Endodermal cell (in vitro differentiated cells): ENCODE measurements at regions not wholly inside any gene's neighbourhood (a gene's known extent, or its start where the extent isn't known, plus 50 kb on each side); places are given as distances from the start of the nearest gene placed in this dataset.
"Not testable (repeated sequence)": the region's sequence is repeated elsewhere in the genome, so short reads cannot be mapped to it uniquely, and the experiment has no call there.

Experiments used
- DNase-seq: peaks from one replicate; pipeline ENCODE4 v3.0.0-alpha.2; 2017
- H3K27ac ChIP-seq: 2 replicates; pipeline ENCODE4 v1.5.1; 2013; ENCODE audit warnings: mild to moderate bottlenecking, low read depth, low read length, moderate library complexity
- H3K27me3 ChIP-seq: 2 replicates; pipeline ENCODE4 v1.6.1; 2013; ENCODE audit warnings: mild to moderate bottlenecking, low read length, moderate library complexity; ENCODE audit not compliant: insufficient read depth, control insufficient read depth, poor library complexity, severe bottlenecking
- H3K36me3 ChIP-seq: 2 replicates; pipeline ENCODE4 v1.7.0; 2013; ENCODE audit warnings: mild to moderate bottlenecking, low read length, moderate library complexity; ENCODE audit not compliant: control insufficient read depth, insufficient read depth
- H3K4me1 ChIP-seq: one replicate; pipeline ENCODE4 v1.7.0; 2013; ENCODE audit warnings: low read length; ENCODE audit not compliant: control insufficient read depth, insufficient read depth
- H3K4me3 ChIP-seq: 2 replicates; pipeline ENCODE4 v1.5.1; 2013; ENCODE audit warnings: mild to moderate bottlenecking, low read length, moderate library complexity
- H3K9ac ChIP-seq: 2 replicates; pipeline ENCODE4 v1.6.1; 2013; ENCODE audit warnings: mild to moderate bottlenecking, low read length, moderate library complexity; ENCODE audit not compliant: poor library complexity, severe bottlenecking; ENCODE audit errors: extremely low read depth
- H3K9me3 ChIP-seq: 2 replicates; pipeline ENCODE4 v1.6.1; 2013; ENCODE audit warnings: mild to moderate bottlenecking, low read length, moderate library complexity; ENCODE audit not compliant: control insufficient read depth
- H3K27ac Mint-ChIP-seq: 2 replicates; pipeline ENCODE4 v1.8.0; 2020; ENCODE audit warnings: mixed read lengths
- H3K27me3 Mint-ChIP-seq: 2 replicates; pipeline ENCODE4 v1.8.0; 2021; ENCODE audit warnings: mild to moderate bottlenecking, mixed read lengths; ENCODE audit not compliant: insufficient read depth
- H3K36me3 Mint-ChIP-seq: 2 replicates; pipeline ENCODE4 v1.8.0; 2020; ENCODE audit warnings: low read depth, mixed read lengths
- H3K4me1 Mint-ChIP-seq: 2 replicates; pipeline ENCODE4 v1.8.0; 2020; ENCODE audit warnings: mixed read lengths
- H3K4me3 Mint-ChIP-seq: 2 replicates; pipeline ENCODE4 v1.8.0; 2020; ENCODE audit warnings: mild to moderate bottlenecking, moderate library complexity, mixed read lengths
- H3K9me3 Mint-ChIP-seq: 2 replicates; pipeline ENCODE4 v1.8.0; 2020; ENCODE audit warnings: mild to moderate bottlenecking, mixed read lengths
- CTCF ChIP-seq: fragments of 200-600 bp; sonication (generic); conservative IDR thresholded peaks from 2 replicates; pipeline ENCODE4 v1.5.0; 2021; ENCODE audit warnings: antibody characterized with exemption, mild to moderate bottlenecking
- WGBS, 2 experiments: methylation state at CpG; one replicate each; pipeline versions ENCODE4 v1.1.5 to v1.1.7; 2013; ENCODE audit warnings: missing lambda C conversion rate in 2 of 2, mixed read lengths in 1 of 2; ENCODE audit not compliant: insufficient coverage in 1 of 2, insufficient read length in 1 of 2; 5-methylcytosine and 5-hydroxymethylcytosine counted together

- no peaks in the 10 kb centered on the region for H3K9me3 Mint-ChIP-seq
- Histone ChIP-seq H3K36me3 (no peaks in the 10 kb centered on the region), H3K9ac (no peak overlapping the region), H3K27ac (no peak overlapping the region), H3K27me3 (peaks cover 10% of the 10 kb centered on the region), H3K4me3 (no peak overlapping the region), H3K4me1 (no peaks in the 10 kb centered on the region), H3K9me3 (peaks cover 9% of the 10 kb centered on the region)
- H3K4me1 Mint-ChIP-seq = peaks cover 6% of the 10 kb centered on the region
- TF ChIP-seq CTCF = no peak
- DNase-seq = no peak
- H3K4me3 Mint-ChIP-seq = no peak overlapping the region
- peaks cover 12% of the 10 kb centered on the region for H3K27me3 Mint-ChIP-seq
- no peaks in the 10 kb centered on the region for H3K36me3 Mint-ChIP-seq
- no peak overlapping the region for H3K27ac Mint-ChIP-seq
- WGBS, 2 experiments = 100% methylated on average over 1 of the region's 1 CpG; no CpG with 5 or more reads in 1 of the 2 experiments
Measured at GRCh38 chr1:101592845-101593244, 356.0 kb downstream of the S1PR1 start.

GRCh38 chr1:101595881-101596374 is 359.1 kb downstream of the S1PR1 start:
- Mint-ChIP-seq H3K36me3 (no peaks in the 10 kb centered on the region), H3K4me3 (no peak overlapping the region), H3K27me3 (peaks cover 7% of the 10 kb centered on the region), H3K9me3 (no peaks in the 10 kb centered on the region), H3K4me1 (no peaks in the 10 kb centered on the region), H3K27ac (no peak overlapping the region)
- Histone ChIP-seq H3K9me3 (peaks cover 9% of the 10 kb centered on the region), H3K9ac (no peak overlapping the region), H3K4me1 (no peaks in the 10 kb centered on the region), H3K27me3 (no peaks in the 10 kb centered on the region), H3K4me3 (no peak overlapping the region), H3K27ac (no peak overlapping the region), H3K36me3 (no peaks in the 10 kb centered on the region)
- 83 to 100% methylated on average over 1 of the region's 2 CpGs for WGBS, 2 experiments
- no peak for DNase-seq
- TF ChIP-seq CTCF = no peak

- not testable (repeated sequence) for H3K4me3 Mint-ChIP-seq, H3K9me3 Mint-ChIP-seq, H3K9me3 ChIP-seq, H3K36me3 Mint-ChIP-seq, H3K27me3 Mint-ChIP-seq, H3K27ac ChIP-seq, H3K36me3 ChIP-seq, H3K4me3 ChIP-seq, H3K9ac ChIP-seq, H3K27ac Mint-ChIP-seq, H3K4me1 ChIP-seq, H3K27me3 ChIP-seq
- peak; percentile 60 for DNase-seq
- peaks cover 14% of the 10 kb centered on the region for H3K4me1 Mint-ChIP-seq
- 58 to 73% methylated on average over 4 to 5 of the region's 5 CpGs for WGBS, 2 experiments
Measured at GRCh38 chr1:101600615-101601014, 363.8 kb downstream of the S1PR1 start.

GRCh38 chr1:101603726-101604125 is 366.9 kb downstream of the S1PR1 start:
- Histone ChIP-seq H3K27ac (no peak overlapping the region), H3K36me3 (no peaks in the 10 kb centered on the region), H3K4me1 (no peaks in the 10 kb centered on the region), H3K27me3 (no peaks in the 10 kb centered on the region), H3K4me3 (no peak overlapping the region), H3K9ac (no peak overlapping the region), H3K9me3 (no peaks in the 10 kb centered on the region)
- TF ChIP-seq CTCF = no peak
- peaks cover 29% of the 10 kb centered on the region for H3K4me1 Mint-ChIP-seq
- peaks cover 2% of the 10 kb centered on the region for H3K9me3 Mint-ChIP-seq
- no peak overlapping the region for H3K27ac Mint-ChIP-seq
- no peak overlapping the region for H3K4me3 Mint-ChIP-seq
- H3K36me3 Mint-ChIP-seq = no peaks in the 10 kb centered on the region
- no peaks in the 10 kb centered on the region for H3K27me3 Mint-ChIP-seq
- no peak for DNase-seq
- WGBS, 2 experiments = 80% methylated on average over 1 of the region's 1 CpG; no CpG with 5 or more reads in 1 of the 2 experiments
